Stimulated activated CD4-positive, alpha-beta T cell treated with anti-CD3 and anti-CD28 coated beads, Interleukin-2, amount 100 ng/mL, for 4 hours (primary cell): ENCODE measurements at regions not wholly inside any gene's neighbourhood (a gene's known extent, or its start where the extent isn't known, plus 50 kb on each side); places are given as distances from the start of the nearest gene placed in this dataset.
"Not testable (repeated sequence)": the region's sequence is repeated elsewhere in the genome, so short reads cannot be mapped to it uniquely, and the experiment has no call there.

ENCODE experiments used
- DNase-seq: peaks from one replicate; pipeline ENCODE4 v3.0.0-alpha.2; 2020; ENCODE audit warnings: low read depth

GRCh38 chr6:134604014-134604676 lies 286.2 kb upstream of the SGK1 start:
- DNase-seq: no peak

GRCh38 chr6:134603561-134603960 lies 285.6 kb upstream of the SGK1 start:
- DNase-seq: no peak

GRCh38 chr6:134602123-134602522 lies 284.2 kb upstream of the SGK1 start:
- DNase-seq: no peak

- DNase-seq: no peak
Measured at GRCh38 chr6:134600671-134601070, 282.8 kb upstream of the SGK1 start.

- DNase-seq: no peak
Measured at GRCh38 chr6:134599079-134599478, 281.2 kb upstream of the SGK1 start.

- DNase-seq: no peak
Measured at GRCh38 chr6:134596191-134596590, 278.3 kb upstream of the SGK1 start.

GRCh38 chr6:134594881-134595280 lies 277.0 kb upstream of the SGK1 start:
- no peak for DNase-seq

- DNase-seq: no peak
Measured at GRCh38 chr6:134593887-134594286, 276.0 kb upstream of the SGK1 start.

GRCh38 chr6:134593442-134593841 lies 275.5 kb upstream of the SGK1 start:
- DNase-seq: no peak

- no peak for DNase-seq
Measured at GRCh38 chr6:134593024-134593423, 275.1 kb upstream of the SGK1 start.

- DNase-seq: no peak
Measured at GRCh38 chr6:134590449-134590848, 272.5 kb upstream of the SGK1 start.

- DNase-seq: no peak
Measured at GRCh38 chr6:134590004-134590403, 272.1 kb upstream of the SGK1 start.

GRCh38 chr6:134589512-134589911 lies 271.6 kb upstream of the SGK1 start:
- DNase-seq: no peak

GRCh38 chr6:134588267-134588666 lies 270.4 kb upstream of the SGK1 start:
- DNase-seq: no peak

- DNase-seq: no peak
Measured at GRCh38 chr6:134585517-134585873, 267.6 kb upstream of the SGK1 start.

- no peak for DNase-seq
Measured at GRCh38 chr6:134584847-134585516, 267.1 kb upstream of the SGK1 start.

GRCh38 chr6:134577998-134578397 lies 260.1 kb upstream of the SGK1 start:
- no peak for DNase-seq

- no peak for DNase-seq
Measured at GRCh38 chr6:134575221-134575620, 257.3 kb upstream of the SGK1 start.

- no peak for DNase-seq
Measured at GRCh38 chr6:134574491-134574890, 256.6 kb upstream of the SGK1 start.

- DNase-seq: not testable (repeated sequence)
Measured at GRCh38 chr6:134569996-134570395, 252.1 kb upstream of the SGK1 start.

- no peak for DNase-seq
Measured at GRCh38 chr6:134564705-134565104, 246.8 kb upstream of the SGK1 start.

- DNase-seq: no peak
Measured at GRCh38 chr6:134560019-134560418, 242.1 kb upstream of the SGK1 start.

- DNase-seq: no peak
Measured at GRCh38 chr6:134557509-134557908, 239.6 kb upstream of the SGK1 start.

- DNase-seq: no peak
Measured at GRCh38 chr6:134555672-134556071, 237.8 kb upstream of the SGK1 start.
